GM18499 (cell line): ENCODE measurements at regions not wholly inside any gene's neighbourhood (a gene's known extent, or its start where the extent isn't known, plus 50 kb on each side); places are given as distances from the start of the nearest gene placed in this dataset.

Experiments used
- ATAC-seq: cut with Tn5 transposase; IDR thresholded peaks from one replicate; pipeline ENCODE4 v1.9.1; 2021; ENCODE audit warnings: moderate number of reproducible peaks; ENCODE audit not compliant: insufficient read depth, unreplicated experiment

GRCh38 chr5:90141984-90142383, 267.6 kb downstream of the CETN3 start:
- ATAC-seq: no peak

- ATAC-seq: no peak
Measured at GRCh38 chr5:90136952-90137528, 272.5 kb downstream of the CETN3 start.

DNA sequence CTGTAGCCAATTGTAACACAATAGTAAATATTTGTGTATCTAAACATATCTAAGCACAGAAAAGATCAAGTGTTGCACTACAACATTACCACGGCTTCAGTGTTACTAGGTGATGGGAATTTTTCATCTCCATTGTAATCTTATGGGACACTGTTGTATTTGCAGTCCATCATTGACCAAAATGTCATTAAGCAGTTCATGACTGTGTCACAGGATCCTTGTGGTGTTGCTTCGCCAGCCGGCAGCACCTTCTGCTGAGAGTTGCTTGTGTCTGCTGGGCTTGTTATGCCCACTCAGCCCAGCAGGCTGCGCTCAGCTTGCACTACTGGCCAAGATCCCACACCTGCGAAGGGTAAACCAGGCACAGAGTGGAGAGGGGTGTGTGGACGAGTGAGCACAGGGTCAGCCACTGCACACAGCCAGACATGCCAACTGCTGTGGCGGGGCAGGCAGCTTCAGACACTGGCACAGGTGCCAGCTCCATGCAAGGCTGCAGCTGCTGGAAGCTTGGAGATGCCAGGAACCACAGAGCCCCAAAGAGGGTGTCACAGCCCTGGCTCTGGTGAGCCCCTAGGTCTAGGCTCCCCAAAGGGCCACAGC, 273.7 kb downstream of the CETN3 start:
- ATAC-seq: no peak

DNA sequence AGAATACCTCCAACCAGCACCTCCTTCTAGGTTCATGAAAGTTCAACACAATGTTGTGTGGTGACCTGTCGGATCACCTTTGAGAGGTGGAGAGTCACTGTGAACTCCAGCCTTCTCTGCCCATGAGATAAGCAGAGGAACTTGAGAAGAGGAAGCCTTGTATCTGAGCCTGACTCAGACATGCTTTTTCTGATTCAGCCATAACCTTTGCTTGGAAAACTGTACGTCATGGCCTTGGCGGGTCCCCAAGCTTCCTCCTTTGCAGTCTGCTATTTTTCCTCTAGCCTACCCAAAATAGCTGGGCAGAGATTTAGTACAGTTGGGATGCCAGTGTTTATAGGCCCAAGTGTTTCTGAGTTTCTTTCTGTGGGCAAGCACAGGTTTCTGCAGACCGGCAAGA, 274.7 kb downstream of the CETN3 start:
- ATAC-seq: no peak

DNA sequence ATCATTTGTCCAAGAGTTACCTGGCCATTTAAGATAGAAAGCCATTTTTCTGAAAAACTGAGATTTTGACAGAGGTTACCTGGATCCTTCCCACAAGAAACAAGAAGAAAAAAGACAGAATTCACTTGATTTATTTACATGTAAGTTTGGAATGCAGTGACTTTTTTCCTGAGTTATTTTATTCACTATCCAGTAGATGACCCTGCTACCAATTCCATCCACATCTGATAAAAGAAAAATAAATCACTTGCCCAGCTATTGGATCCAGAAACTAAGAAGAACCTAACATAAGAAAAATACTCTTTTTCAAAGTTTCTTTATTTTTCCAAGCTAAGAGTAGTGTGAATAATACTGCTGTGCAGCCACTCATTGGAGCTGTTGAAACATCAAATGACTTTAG, 275.2 kb downstream of the CETN3 start:
- ATAC-seq: no peak

GRCh38 chr5:90133941-90134340, 275.6 kb downstream of the CETN3 start:
- ATAC-seq: no peak

GRCh38 chr5:90131383-90132133, 278.0 kb downstream of the CETN3 start:
- peak; percentile 82 for ATAC-seq

DNA sequence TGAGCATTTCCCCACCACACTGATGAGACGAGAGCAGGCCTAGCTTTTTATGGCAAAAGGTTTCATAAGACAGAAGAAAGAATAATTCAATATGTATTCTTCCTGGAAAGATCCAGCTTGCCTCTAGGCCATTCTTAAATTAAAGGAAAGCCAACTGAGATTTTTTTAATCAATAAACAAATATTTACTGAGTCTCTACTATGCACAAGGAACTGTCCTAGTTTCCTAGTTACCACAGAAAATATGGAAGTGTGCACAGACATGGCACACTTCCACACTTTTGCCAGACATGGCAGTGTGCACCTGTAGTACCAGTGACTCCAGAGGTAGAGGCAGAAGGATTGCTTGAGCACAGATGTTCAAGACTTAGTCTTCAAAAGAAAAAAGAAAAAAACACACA, 281.0 kb downstream of the CETN3 start:
- no peak for ATAC-seq

DNA sequence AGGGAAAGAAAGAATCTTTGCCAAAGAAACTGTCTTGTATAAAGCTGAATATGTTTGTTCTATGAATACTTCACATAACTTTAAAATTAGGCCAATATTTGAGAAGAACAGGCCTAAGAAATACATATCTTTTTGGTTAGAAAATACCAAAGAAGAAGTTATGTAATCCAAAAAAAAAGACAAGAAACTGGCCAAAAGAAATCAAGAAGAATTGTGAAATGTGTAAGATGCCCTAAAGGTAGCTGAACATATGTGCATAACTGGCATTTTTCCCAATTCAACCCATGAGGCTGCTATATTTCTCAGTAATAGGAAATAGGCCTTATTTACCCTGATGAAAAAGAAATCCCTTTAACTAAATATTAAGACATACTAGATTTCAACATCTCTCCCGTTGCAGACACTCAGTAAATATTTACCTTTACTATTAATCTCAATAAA, 290.0 kb downstream of the CETN3 start:
- ATAC-seq: no peak

GRCh38 chr5:90117005-90117404, 292.6 kb downstream of the CETN3 start:
- no peak for ATAC-seq

- no peak for ATAC-seq
Measured at GRCh38 chr5:90113108-90113507, 296.4 kb downstream of the CETN3 start.

GRCh38 chr5:90112033-90112692, 297.4 kb downstream of the CETN3 start:
- no peak for ATAC-seq

GRCh38 chr5:90111364-90112032, 298.1 kb downstream of the CETN3 start:
- no peak for ATAC-seq

GRCh38 chr5:90109285-90109684, 300.3 kb downstream of the CETN3 start:
- no peak for ATAC-seq

- no peak for ATAC-seq
Measured at GRCh38 chr5:90099099-90099498, 310.5 kb downstream of the CETN3 start.

DNA sequence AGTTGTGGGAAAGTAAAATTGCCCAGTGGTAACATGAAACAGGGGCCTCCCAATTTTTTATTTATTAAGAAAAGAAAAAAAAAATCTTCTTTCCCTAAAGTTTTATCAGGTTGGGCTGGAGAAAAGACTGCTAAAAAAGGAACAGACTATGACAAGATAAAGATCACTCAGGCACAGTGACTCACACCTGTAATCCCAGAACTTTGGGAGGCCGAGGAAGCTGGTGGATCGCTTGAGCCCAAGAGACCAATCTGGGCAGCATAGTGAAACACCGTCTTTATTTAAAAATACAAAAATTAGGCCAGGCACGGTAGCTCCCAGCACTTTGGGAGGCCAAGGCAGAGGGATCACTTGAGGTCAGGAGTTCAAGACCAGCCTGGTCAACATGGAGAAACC, 312.5 kb downstream of the CETN3 start:
- no peak for ATAC-seq

DNA sequence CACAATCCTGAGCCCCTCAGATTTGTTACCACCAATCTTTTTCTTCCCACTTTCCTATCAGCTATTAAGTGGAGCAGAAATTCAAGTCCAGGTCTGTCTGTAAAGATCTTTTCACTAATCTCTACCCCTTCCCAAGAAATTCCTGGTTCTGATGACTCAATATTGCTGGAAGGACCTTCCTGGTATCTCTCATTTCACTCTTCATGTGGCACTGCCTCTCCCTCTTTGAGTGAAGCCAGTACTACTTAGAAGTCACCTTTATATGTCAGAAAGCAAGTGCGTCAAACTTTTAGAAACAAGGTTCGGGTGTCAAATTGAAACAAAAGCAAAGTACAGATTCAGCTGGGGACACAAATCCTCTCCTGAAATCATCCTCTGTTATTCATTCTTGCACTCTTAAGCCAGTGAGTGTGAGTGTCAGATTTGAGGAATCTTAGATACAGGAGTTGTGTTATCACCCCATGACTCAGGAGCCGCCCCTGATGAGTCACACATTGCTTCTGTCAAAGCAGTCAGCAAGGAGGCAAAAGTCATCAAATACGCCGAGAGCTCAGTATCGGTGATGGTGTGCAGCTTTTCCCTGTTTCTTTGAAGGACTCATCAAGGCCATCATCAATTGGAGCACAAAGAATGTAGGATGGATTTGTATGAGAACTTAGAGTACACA, 313.0 kb downstream of the CETN3 start:
- ATAC-seq: no peak

DNA sequence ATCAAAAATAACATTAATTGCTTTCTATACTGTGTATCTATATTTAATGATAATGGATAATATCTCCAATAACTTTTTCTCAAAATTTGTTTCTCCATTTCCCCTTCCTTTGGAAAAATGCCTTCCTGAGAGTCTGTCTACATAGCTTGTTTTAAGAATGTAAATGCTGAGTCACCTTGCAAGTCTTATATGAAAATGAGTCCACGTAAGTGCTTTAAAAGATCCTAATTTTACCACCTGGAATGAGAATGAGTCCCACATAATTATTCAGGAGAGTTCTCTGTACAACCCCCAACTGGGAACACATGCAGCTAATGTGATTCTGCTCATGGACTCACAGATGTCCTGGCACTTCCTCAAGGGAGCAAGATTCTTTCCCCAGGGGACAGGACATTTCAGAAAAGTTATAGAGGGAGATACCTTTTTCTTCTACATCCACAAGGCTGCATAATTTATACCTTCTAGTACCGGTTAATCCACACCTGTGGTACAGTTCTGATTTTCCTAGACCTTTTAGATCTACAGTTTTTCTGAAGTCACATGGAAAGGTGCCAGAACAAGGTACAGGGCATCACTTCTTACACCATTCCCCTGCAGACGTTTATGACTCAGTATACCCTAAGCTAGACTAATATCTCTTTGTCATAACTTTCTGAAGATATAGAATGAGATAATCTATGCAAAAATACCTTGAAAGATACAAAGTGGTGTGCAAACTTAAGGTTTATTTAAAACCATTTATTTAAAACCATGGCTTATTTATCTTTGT, 314.1 kb downstream of the CETN3 start:
- ATAC-seq: no peak

DNA sequence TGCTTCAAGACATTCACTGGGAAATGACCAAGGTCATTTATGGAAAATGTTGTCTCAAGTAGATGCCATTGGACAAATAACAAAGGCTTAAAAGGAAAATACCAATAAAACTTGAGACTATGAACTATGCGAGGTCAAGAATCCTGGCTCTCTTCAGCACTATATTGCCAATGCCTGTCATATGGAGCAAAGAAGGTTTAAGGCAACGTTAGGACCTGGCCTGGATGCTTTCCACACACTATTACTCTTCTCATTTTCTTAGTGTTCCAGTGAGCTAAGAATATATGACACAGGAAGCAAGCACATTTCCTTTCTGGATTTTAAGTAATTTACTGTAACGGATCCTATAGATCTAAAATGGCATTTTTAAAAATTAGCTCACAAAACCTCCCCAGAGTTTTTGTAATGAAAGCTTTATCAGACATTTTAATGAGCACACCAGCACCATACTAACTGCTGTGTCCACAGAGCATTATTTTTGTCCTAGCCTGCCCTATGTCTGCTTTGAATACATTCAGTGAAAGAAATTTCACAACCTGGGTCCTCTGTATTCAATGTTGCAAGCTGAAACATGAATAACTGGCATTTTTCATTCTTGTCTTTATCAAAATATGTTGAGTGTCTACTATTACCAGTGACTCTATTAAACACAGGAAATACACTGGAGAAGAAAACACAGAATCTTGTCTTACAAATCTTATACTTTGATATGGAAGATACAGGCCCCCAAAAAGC, 315.6 kb downstream of the CETN3 start:
- no peak for ATAC-seq
